HEK293T (cell line): ENCODE measurements at regions not wholly inside any gene's neighbourhood (a gene's known extent, or its start where the extent isn't known, plus 50 kb on each side); places are given as distances from the start of the nearest gene placed in this dataset.
"Not testable (repeated sequence)": the region's sequence is repeated elsewhere in the genome, so short reads cannot be mapped to it uniquely, and the experiment has no call there.

ENCODE experiments used
- BHLHE40 ChIP-seq: fragments of 450-650 bp; IDR thresholded peaks from 2 replicates; pipeline ENCODE4 v1.6.1; 2016; ENCODE audit warnings: mild to moderate bottlenecking, moderate library complexity, borderline replicate concordance
- CTBP1 ChIP-seq: fragments of 450-650 bp; IDR thresholded peaks from 2 replicates; pipeline ENCODE4 v1.6.1; 2016; ENCODE audit warnings: borderline replicate concordance
- ELF4 ChIP-seq: fragments of 450-650 bp; IDR thresholded peaks from 2 replicates; pipeline ENCODE4 v1.6.1; 2017; ENCODE audit warnings: antibody characterized with exemption
- FOXA1 ChIP-seq: fragments of 450-650 bp; IDR thresholded peaks from 2 replicates; pipeline ENCODE4 v1.6.1; 2016; ENCODE audit warnings: mild to moderate bottlenecking
- FOXK2 ChIP-seq: fragments of 450-650 bp; IDR thresholded peaks from 2 replicates; pipeline ENCODE4 v1.6.1; 2016; ENCODE audit warnings: mild to moderate bottlenecking
- FOXM1 ChIP-seq: fragments of 450-650 bp; IDR thresholded peaks from 2 replicates; pipeline ENCODE4 v1.6.1; 2017; ENCODE audit warnings: mild to moderate bottlenecking, borderline replicate concordance
- HDGF ChIP-seq: fragments of 450-650 bp; IDR thresholded peaks from 2 replicates; pipeline ENCODE4 v1.6.1; 2017; ENCODE audit warnings: antibody characterized with exemption, borderline replicate concordance
- LEF1 ChIP-seq: fragments of 450-650 bp; IDR thresholded peaks from 2 replicates; pipeline ENCODE4 v1.6.1; 2017; ENCODE audit warnings: mild to moderate bottlenecking, borderline replicate concordance
- NFRKB ChIP-seq: fragments of 450-650 bp; IDR thresholded peaks from 2 replicates; pipeline ENCODE4 v1.6.1; 2016; ENCODE audit warnings: mild to moderate bottlenecking, moderate library complexity
- SP1 ChIP-seq: fragments of 450-650 bp; IDR thresholded peaks from 2 replicates; pipeline ENCODE4 v1.6.1; 2017
- SUZ12 ChIP-seq: fragments of 450-650 bp; IDR thresholded peaks from 2 replicates; pipeline ENCODE4 v1.6.1; 2016; ENCODE audit warnings: mild to moderate bottlenecking
- TARDBP ChIP-seq: fragments of 450-650 bp; IDR thresholded peaks from 2 replicates; pipeline ENCODE4 v1.6.1; 2016
- ZNF384 ChIP-seq: fragments of 450-650 bp; IDR thresholded peaks from 2 replicates; pipeline ENCODE4 v1.6.1; 2016

DNA sequence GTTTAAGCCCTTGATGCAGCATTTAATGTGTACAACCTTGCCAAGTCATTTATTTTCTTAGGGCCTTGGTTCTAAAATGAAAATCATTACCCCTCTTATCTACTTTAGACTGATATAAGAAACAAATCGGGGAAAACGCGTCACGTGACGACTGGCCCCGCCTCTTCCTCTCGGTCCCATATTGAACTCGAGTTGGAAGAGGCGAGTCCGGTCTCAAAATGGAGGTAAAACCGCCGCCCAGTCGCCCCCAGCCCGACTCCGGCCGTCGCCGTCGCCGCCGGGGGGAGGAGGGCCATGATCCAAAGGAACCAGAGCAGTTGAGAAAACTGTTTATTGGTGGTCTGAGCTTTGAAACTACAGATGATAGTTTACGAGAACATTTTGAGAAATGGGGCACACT lies 449.8 kb upstream of the FRG2C start:
- TF ChIP-seq ZNF384, BHLHE40, ELF4, SUZ12, FOXK2, HDGF, SP1, CTBP1, LEF1, TARDBP, FOXM1, NFRKB, FOXA1: not testable (repeated sequence)
